Limb (tissue), 2 donors: ENCODE measurements at regions not wholly inside any gene's neighbourhood (a gene's known extent, or its start where the extent isn't known, plus 50 kb on each side); places are given as distances from the start of the nearest gene placed in this dataset.

Experiments
- DNase-seq, 2 donors: peaks; one replicate each; pipeline ENCODE4 v3.0.0-alpha.2; 2016; ENCODE audit errors: extremely low spot score in 2 of 2

- peak in 1 of 2 donors; percentile 17 for DNase-seq
These were observed 122.9 kb downstream of the GPAT3 start for GRCh38 chr4:83658806-83659205.

- DNase-seq: no peak
These were observed 121.4 kb downstream of the GPAT3 start for GRCh38 chr4:83657336-83657735.
